Testis (tissue), 2 donors: ENCODE measurements at regions not wholly inside any gene's neighbourhood (a gene's known extent, or its start where the extent isn't known, plus 50 kb on each side); places are given as distances from the start of the nearest gene placed in this dataset.
A peak's percentile ranks its signal among the peaks of the same experiment; 100 is the strongest.

Experiments used
- DNase-seq: peaks from one replicate; pipeline ENCODE4 v3.0.0-alpha.2; 2019
- H3K27ac ChIP-seq, 2 donors: fragments of 200-600 bp; sonication (generic); one replicate each; pipeline ENCODE4 v1.5.1; 2019
- H3K27me3 ChIP-seq: fragments of 200-600 bp; sonication (generic); one replicate; pipeline ENCODE4 v1.5.1; 2019
- H3K36me3 ChIP-seq: fragments of 200-600 bp; sonication (generic); one replicate; pipeline ENCODE4 v1.5.1; 2017; ENCODE audit warnings: low read depth; ENCODE audit errors: missing control alignments
- H3K4me1 ChIP-seq: fragments of 200-600 bp; sonication (generic); one replicate; pipeline ENCODE4 v1.5.1; 2019
- H3K4me3 ChIP-seq, 2 donors: fragments of 200-600 bp; sonication (generic); one replicate each; pipeline ENCODE4 v1.5.1; 2017 to 2019
- H3K9me3 ChIP-seq: fragments of 200-600 bp; sonication (generic); one replicate; pipeline ENCODE4 v1.5.1; 2017
- POLR2A ChIP-seq: fragments of 450-650 bp; IDR thresholded peaks from one replicate; pipeline ENCODE4 v1.6.1; 2017; ENCODE audit warnings: antibody characterized with exemption, mild to moderate bottlenecking, moderate library complexity
- WGBS, 2 donors: methylation state at CpG; one replicate each; pipeline ENCODE4 v1.1.5; 2018; 5-methylcytosine and 5-hydroxymethylcytosine counted together
- intact Hi-C: fragments of 100-400 bp; cut with DNase I; formaldehyde crosslinking; loops from one replicate; pipeline ENCODE4 v1.15.1; 2023; ENCODE audit warnings: low total_unique reads
- TF ChIP-seq, protein P1 (sequence below), 3 experiments: fragments of 450-650 bp in 2 of 3; fragments of 200-600 bp in 1 of 3; sonication (generic) in 1 of 3; IDR thresholded peaks; one replicate each; pipeline ENCODE4 v1.5.1; 2016 to 2019; ENCODE audit warnings: antibody characterized with exemption in 3 of 3, mild to moderate bottlenecking in 2 of 3, moderate library complexity in 1 of 3

DNA sequence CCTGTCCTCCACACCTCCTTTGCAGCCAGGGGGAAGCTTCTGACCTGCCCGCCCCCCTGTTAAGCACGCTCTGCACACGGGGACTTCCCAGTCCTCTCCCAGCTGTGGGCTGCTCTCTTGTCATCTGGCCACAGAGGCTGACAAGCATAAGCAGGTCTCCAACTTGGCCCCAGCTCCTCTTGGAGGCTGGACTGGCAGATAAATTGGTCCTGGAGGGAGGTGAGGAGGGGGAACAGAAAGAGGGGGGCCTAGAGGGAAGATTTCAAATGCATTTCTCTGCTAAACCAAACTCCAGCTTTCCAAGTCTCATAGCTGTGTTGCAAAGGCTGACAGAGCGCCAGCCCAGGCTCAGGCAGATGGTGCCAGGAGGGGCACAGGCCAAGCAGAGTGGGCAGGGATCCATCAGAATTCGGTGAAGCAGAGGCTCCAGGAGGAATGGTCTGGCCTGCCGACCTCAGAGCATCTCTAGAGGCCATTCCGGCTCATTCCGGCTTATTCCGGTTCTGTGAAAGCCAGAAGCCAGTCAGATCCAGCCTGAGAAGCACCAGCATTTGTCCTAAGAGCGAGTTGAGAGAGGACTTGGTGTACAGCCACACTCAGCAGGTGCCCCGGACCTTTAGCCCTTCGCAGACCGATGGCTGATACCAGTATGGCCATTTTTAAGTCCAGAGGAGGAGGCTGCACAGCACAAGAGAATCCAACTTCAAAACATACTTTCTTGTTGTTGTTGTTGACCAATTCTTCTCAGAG, 508.9 kb upstream of the MYT1L start:
- no peaks in the 10 kb centered on the region for H3K4me1 ChIP-seq
- TF ChIP-seq, protein P1, sequence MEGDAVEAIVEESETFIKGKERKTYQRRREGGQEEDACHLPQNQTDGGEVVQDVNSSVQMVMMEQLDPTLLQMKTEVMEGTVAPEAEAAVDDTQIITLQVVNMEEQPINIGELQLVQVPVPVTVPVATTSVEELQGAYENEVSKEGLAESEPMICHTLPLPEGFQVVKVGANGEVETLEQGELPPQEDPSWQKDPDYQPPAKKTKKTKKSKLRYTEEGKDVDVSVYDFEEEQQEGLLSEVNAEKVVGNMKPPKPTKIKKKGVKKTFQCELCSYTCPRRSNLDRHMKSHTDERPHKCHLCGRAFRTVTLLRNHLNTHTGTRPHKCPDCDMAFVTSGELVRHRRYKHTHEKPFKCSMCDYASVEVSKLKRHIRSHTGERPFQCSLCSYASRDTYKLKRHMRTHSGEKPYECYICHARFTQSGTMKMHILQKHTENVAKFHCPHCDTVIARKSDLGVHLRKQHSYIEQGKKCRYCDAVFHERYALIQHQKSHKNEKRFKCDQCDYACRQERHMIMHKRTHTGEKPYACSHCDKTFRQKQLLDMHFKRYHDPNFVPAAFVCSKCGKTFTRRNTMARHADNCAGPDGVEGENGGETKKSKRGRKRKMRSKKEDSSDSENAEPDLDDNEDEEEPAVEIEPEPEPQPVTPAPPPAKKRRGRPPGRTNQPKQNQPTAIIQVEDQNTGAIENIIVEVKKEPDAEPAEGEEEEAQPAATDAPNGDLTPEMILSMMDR (IDR thresholded peaks at IDR 0.05) = no peak
- no peak for TF ChIP-seq POLR2A
- no peaks in the 10 kb centered on the region for H3K27me3 ChIP-seq
- no peak overlapping the region for H3K4me3 ChIP-seq
- no peaks in the 10 kb centered on the region for H3K9me3 ChIP-seq
- no peak overlapping the region for H3K27ac ChIP-seq
- intact Hi-C loops = no loop called here
- WGBS, 2 donors = 65 to 78% methylated on average over 10 to 13 of the region's 13 CpGs
- DNase-seq = peak; percentile 26
- H3K36me3 ChIP-seq = no peaks in the 10 kb centered on the region

DNA sequence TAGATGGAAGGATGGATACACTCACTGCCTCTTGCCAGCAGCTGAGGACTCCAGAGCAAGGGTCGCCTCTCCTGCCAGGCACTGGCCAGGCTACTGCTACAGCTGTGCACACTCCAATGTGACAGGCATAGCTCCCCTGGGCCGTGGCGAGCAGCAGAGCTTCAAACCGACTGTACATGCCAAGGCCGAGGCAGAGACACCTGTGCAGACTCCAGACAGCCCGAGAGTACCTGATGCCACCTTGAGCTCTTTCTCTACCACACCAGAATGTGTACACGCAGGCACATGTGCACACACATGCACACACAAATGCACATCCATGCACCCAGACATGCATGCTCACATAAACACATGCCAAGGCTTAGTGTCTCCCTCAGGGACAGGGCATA, 508.3 kb upstream of the MYT1L start:
- no peak overlapping the region for H3K4me3 ChIP-seq
- TF ChIP-seq, protein P1 (IDR thresholded peaks at IDR 0.05) = no peak
- no peak for TF ChIP-seq POLR2A
- H3K27me3 ChIP-seq = no peaks in the 10 kb centered on the region
- intact Hi-C loops = no loop called here
- no peak for DNase-seq
- 83 to 86% methylated on average over 3 to 7 of the region's 7 CpGs for WGBS, 2 donors
- H3K4me1 ChIP-seq = no peaks in the 10 kb centered on the region
- H3K36me3 ChIP-seq = no peaks in the 10 kb centered on the region
- no peaks in the 10 kb centered on the region for H3K9me3 ChIP-seq
- H3K27ac ChIP-seq = no peak overlapping the region

DNA sequence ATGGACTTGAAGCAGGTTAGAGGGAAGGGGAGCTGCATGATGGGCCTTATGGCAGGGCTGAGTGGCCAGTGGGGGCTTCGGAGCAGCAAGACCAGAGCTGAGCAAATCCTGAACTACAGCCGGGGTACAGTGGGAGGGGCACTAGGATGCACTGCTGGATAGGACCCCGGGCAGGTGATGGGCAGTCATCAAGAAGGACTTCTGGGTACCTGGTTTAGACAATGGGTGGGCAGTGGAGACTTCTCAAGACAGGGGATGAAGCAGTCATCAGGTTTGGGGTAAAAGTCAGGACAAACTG, 507.4 kb upstream of the MYT1L start:
- no peaks in the 10 kb centered on the region for H3K27me3 ChIP-seq
- H3K4me1 ChIP-seq = no peaks in the 10 kb centered on the region
- no peak overlapping the region for H3K4me3 ChIP-seq
- no peak overlapping the region for H3K27ac ChIP-seq
- intact Hi-C loops = no loop called here
- no peaks in the 10 kb centered on the region for H3K36me3 ChIP-seq
- TF ChIP-seq POLR2A = no peak
- TF ChIP-seq, protein P1 (IDR thresholded peaks at IDR 0.05) = no peak
- no peak for DNase-seq
- no peaks in the 10 kb centered on the region for H3K9me3 ChIP-seq
- 92% methylated on average over 3 of the region's 3 CpGs for WGBS, 2 donors

DNA sequence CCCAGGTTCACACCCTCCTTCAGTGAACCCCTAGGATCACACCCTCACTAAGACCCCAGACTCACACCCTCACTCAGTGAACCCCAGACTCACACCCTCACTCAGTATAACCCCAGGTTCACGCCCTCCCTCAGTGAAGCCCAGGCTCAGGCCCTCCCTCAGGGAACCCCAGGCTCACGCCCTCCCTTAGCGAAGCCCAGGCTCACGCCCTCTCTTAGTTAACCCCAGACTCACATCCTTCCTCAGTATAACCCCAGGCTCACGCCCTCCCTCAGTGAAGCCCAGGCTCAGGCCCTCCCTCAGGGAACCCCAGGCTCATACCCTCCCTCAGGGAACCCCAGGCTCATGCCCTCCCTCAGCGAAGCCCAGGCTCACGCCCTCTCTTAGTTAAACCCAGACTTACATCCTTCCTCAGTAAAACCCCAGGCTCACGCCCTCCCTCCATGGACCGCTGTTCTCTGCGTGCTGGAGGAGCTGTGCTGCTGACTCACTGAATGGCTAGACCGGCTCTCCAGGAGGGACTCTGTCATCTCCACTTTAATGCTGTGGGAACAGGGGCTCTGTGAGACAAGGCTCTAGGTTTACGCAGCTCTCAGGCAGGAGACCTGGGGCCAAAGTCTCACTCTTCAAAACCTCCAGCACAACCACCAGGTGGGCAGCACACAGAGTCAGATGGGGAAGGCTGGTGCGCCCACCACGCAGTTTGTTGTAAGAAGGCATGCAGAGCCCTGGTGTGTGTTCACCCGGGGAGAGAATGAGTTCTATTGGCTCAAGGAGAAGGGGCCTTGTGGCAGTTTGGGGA, 506.9 kb upstream of the MYT1L start:
- no peaks in the 10 kb centered on the region for H3K36me3 ChIP-seq
- TF ChIP-seq POLR2A = no peak
- TF ChIP-seq, protein P1 (IDR thresholded peaks at IDR 0.05) = no peak
- WGBS, 2 donors = 90 to 92% methylated on average over 14 to 15 of the region's 15 CpGs
- H3K27ac ChIP-seq = no peak overlapping the region
- H3K9me3 ChIP-seq = no peaks in the 10 kb centered on the region
- intact Hi-C loops = no loop called here
- H3K27me3 ChIP-seq = no peaks in the 10 kb centered on the region
- DNase-seq = no peak
- H3K4me1 ChIP-seq = no peaks in the 10 kb centered on the region
- H3K4me3 ChIP-seq = no peak overlapping the region
